GM21717 (cell line): ENCODE measurements at regions not wholly inside any gene's neighbourhood (a gene's known extent, or its start where the extent isn't known, plus 50 kb on each side); places are given as distances from the start of the nearest gene placed in this dataset.
"Not testable (repeated sequence)": the region's sequence is repeated elsewhere in the genome, so short reads cannot be mapped to it uniquely, and the experiment has no call there.

Source experiments
- ATAC-seq: cut with Tn5 transposase; IDR thresholded peaks from one replicate; pipeline ENCODE4 v1.9.1; 2021; ENCODE audit warnings: mild to moderate bottlenecking, moderate library complexity; ENCODE audit not compliant: unreplicated experiment

GRCh38 chr5:88622890-88623289 is 260.1 kb downstream of the MEF2C start:
- not testable (repeated sequence) for ATAC-seq

GRCh38 chr5:88615767-88616166 is 267.2 kb downstream of the MEF2C start:
- not testable (repeated sequence) for ATAC-seq

GRCh38 chr5:88613051-88613450 is 269.9 kb downstream of the MEF2C start:
- no peak for ATAC-seq

- ATAC-seq: no peak
These were observed 272.4 kb downstream of the MEF2C start for GRCh38 chr5:88610586-88610985.

GRCh38 chr5:88607492-88607891 is 275.5 kb downstream of the MEF2C start:
- ATAC-seq: no peak

GRCh38 chr5:88606626-88607025 is 276.4 kb downstream of the MEF2C start:
- ATAC-seq: no peak

GRCh38 chr5:88606173-88606572 is 276.8 kb downstream of the MEF2C start:
- ATAC-seq: no peak

GRCh38 chr5:88602584-88602983 is 280.4 kb downstream of the MEF2C start:
- ATAC-seq: no peak

- no peak for ATAC-seq
These were observed 288.5 kb downstream of the MEF2C start for GRCh38 chr5:88594441-88594840.

GRCh38 chr5:88588609-88589008 is 294.4 kb downstream of the MEF2C start:
- ATAC-seq: no peak

- no peak for ATAC-seq
These were observed 299.5 kb downstream of the MEF2C start for GRCh38 chr5:88583471-88583870.

GRCh38 chr5:88558366-88558765 is 289.7 kb upstream of the TMEM161B start:
- ATAC-seq: no peak

GRCh38 chr5:88557881-88558280 is 289.2 kb upstream of the TMEM161B start:
- ATAC-seq: no peak

- ATAC-seq: no peak
These were observed 288.5 kb upstream of the TMEM161B start for GRCh38 chr5:88557131-88557530.

GRCh38 chr5:88556406-88556805 is 287.8 kb upstream of the TMEM161B start:
- no peak for ATAC-seq

- ATAC-seq: no peak
These were observed 287.0 kb upstream of the TMEM161B start for GRCh38 chr5:88555674-88556073.

- no peak for ATAC-seq
These were observed 285.3 kb upstream of the TMEM161B start for GRCh38 chr5:88553986-88554385.

GRCh38 chr5:88553136-88553875 is 284.7 kb upstream of the TMEM161B start:
- no peak for ATAC-seq

- ATAC-seq: no peak
These were observed 283.8 kb upstream of the TMEM161B start for GRCh38 chr5:88552426-88552825.

- ATAC-seq: no peak
These were observed 283.2 kb upstream of the TMEM161B start for GRCh38 chr5:88551724-88552345.

- ATAC-seq: no peak
These were observed 282.1 kb upstream of the TMEM161B start for GRCh38 chr5:88550736-88551135.

GRCh38 chr5:88548136-88548805 is 279.6 kb upstream of the TMEM161B start:
- no peak for ATAC-seq
